Stimulated activated CD8-positive, alpha-beta memory T cell treated with anti-CD3 and anti-CD28 coated beads, Interleukin-12 subunit alpha, Interleukin-12 subunit beta, amount 100 ng/mL, for 4 hours (primary cell): ENCODE measurements at regions not wholly inside any gene's neighbourhood (a gene's known extent, or its start where the extent isn't known, plus 50 kb on each side); places are given as distances from the start of the nearest gene placed in this dataset.

Source experiments
- DNase-seq: peaks from one replicate; pipeline ENCODE4 v3.0.0-alpha.2; 2020; ENCODE audit warnings: low read depth

- no peak for DNase-seq
Observed at GRCh38 chr1:229183588-229183987, 87.3 kb upstream of the RAB4A start.

- DNase-seq: no peak
Observed at GRCh38 chr1:229184066-229184465, 86.8 kb upstream of the RAB4A start.

GRCh38 chr1:229185963-229186362 lies 84.9 kb upstream of the RAB4A start:
- no peak for DNase-seq

- DNase-seq: no peak
Observed at GRCh38 chr1:229186373-229187056, 84.4 kb upstream of the RAB4A start.

- no peak for DNase-seq
Observed at GRCh38 chr1:229190057-229190575, 80.8 kb upstream of the RAB4A start.

GRCh38 chr1:229191066-229191674 lies 79.7 kb upstream of the RAB4A start:
- no peak for DNase-seq

- DNase-seq: no peak
Observed at GRCh38 chr1:229192031-229192430, 78.9 kb upstream of the RAB4A start.

GRCh38 chr1:229192853-229193252 lies 78.1 kb upstream of the RAB4A start:
- no peak for DNase-seq

- no peak for DNase-seq
Observed at GRCh38 chr1:229194096-229194495, 76.8 kb upstream of the RAB4A start.

GRCh38 chr1:229195246-229195645 lies 75.7 kb upstream of the RAB4A start:
- no peak for DNase-seq

GRCh38 chr1:229196404-229197264 lies 74.3 kb upstream of the RAB4A start:
- no peak for DNase-seq

- no peak for DNase-seq
Observed at GRCh38 chr1:229197265-229197585, 73.7 kb upstream of the RAB4A start.

GRCh38 chr1:229199261-229200243 lies 71.4 kb upstream of the RAB4A start:
- no peak for DNase-seq

- DNase-seq: no peak
Observed at GRCh38 chr1:229203030-229203751, 67.7 kb upstream of the RAB4A start.

- no peak for DNase-seq
Observed at GRCh38 chr1:229203991-229204632, 66.8 kb upstream of the RAB4A start.

GRCh38 chr1:229204921-229205777 lies 65.8 kb upstream of the RAB4A start:
- DNase-seq: no peak

- DNase-seq: no peak
Observed at GRCh38 chr1:229205854-229206253, 65.1 kb upstream of the RAB4A start.

- no peak for DNase-seq
Observed at GRCh38 chr1:229207916-229208315, 63.0 kb upstream of the RAB4A start.

- DNase-seq: no peak
Observed at GRCh38 chr1:229208481-229208880, 62.4 kb upstream of the RAB4A start.

GRCh38 chr1:229209386-229209785 lies 61.5 kb upstream of the RAB4A start:
- no peak for DNase-seq
